GM21576 (cell line): ENCODE measurements at regions not wholly inside any gene's neighbourhood (a gene's known extent, or its start where the extent isn't known, plus 50 kb on each side); places are given as distances from the start of the nearest gene placed in this dataset.
"Not testable (repeated sequence)": the region's sequence is repeated elsewhere in the genome, so short reads cannot be mapped to it uniquely, and the experiment has no call there.

Experiments used
- ATAC-seq: cut with Tn5 transposase; IDR thresholded peaks from one replicate; pipeline ENCODE4 v1.9.1; 2021; ENCODE audit warnings: mild to moderate bottlenecking, moderate library complexity; ENCODE audit not compliant: unreplicated experiment

GRCh38 chr7:149635561-149636329 lies 137.6 kb downstream of the ZNF467 start:
- ATAC-seq = no peak

DNA sequence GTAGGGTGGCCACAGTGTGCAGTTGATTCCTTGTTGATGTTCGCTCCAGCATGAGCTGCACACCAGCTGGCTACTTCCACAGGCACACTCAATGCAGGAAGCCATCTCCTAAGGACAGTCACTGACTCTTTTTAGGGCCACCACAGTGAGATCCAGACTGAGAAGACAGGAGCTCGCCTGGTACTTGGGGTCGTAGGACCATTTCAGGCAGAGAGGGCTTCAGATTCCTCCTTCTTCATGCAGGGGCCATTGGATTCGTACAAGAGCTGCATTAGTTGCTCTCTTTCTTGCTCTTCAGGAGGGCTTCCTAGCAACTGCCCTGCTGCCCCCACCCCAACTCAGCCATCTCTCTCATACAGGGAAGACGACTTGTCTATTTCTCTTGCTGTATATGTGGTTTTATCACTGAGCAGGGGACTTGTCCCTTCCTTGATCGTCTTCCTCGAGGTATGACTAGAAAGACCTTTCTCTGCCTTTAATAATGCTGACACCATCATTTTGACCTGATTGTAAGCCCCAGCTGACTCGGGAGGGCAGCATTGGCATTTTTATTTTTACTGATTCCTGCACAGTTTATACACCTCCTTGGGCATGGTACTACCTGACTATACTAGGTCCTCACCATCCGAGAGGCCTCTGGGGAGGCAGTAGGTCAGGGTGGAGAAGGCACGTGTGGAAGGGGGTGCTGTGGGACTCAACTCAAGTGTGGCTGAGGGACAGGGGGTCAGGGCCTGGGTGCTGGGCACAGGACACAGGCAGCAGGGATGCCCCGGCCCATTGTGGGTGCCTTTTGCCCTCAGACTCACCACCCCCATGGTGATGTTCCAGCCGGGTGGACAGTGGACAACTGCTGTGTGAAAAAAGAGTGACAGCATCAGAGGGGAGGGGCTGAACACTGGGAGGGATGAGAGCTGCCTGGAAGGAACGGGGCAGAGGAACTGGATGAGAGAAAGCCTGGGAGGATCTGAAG lies 136.7 kb upstream of the ZNF746 start:
- ATAC-seq = no peak

GRCh38 chr7:149628361-149629149 lies 130.9 kb upstream of the ZNF746 start:
- not testable (repeated sequence) for ATAC-seq

GRCh38 chr7:149627911-149628310 lies 130.3 kb upstream of the ZNF746 start:
- ATAC-seq = no peak

GRCh38 chr7:149626972-149627371 lies 129.4 kb upstream of the ZNF746 start:
- no peak for ATAC-seq

- ATAC-seq = no peak
Observed at GRCh38 chr7:149625947-149626392, 128.4 kb upstream of the ZNF746 start.

DNA sequence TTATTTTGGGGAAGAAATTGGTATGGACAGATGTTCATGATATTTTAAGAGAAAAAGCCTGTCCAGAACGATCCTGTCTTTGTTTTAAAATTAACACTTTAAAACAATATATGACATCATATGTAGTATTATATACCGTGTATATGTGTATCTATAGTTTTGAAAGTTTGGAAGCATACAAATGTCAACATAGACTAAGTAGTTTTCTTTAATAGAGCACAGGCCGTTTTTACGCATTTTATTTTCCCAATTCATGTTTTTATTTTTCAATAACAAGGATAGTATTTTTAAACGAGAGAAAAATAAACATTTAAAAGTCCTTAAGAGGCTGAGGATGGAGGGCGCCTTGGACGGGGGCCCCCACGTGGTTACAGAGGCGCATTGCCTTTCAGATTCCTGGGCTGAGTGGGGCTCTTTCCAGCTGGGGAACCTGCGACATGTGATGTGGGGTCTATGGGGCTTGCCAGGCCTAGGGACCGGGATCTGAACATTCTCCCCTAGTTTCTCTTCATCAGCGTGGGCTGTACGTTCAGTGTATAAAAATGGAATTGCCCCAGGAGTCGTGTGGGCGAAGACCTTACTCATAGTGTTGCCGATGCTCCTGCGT lies 127.8 kb upstream of the ZNF746 start:
- no peak for ATAC-seq

GRCh38 chr7:149624419-149625339 lies 127.1 kb upstream of the ZNF746 start:
- ATAC-seq = peak; percentile 90

GRCh38 chr7:149624006-149624405 lies 126.4 kb upstream of the ZNF746 start:
- peak; percentile 4 for ATAC-seq

- not testable (repeated sequence) for ATAC-seq
Observed at GRCh38 chr7:149623262-149623997, 125.8 kb upstream of the ZNF746 start.

GRCh38 chr7:149622444-149623210 lies 125.0 kb upstream of the ZNF746 start:
- no peak for ATAC-seq

DNA sequence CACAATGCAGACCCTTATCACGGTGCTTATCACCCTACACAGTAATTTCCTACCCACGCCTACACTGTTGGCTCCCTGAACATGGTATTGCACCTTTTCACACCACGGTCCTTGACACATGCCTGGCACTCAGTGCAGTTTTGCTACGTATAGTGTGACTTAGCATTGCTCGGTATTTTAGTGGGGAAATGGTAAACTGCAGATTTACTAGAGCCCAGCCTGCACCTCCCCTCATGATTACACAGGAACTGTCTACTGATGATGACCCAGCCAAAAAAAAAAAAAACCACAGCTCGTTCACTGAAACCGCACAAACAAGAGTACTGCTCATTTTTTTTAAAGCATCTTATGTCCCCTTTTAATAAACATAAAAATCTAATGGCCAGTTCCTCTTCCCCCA lies 124.2 kb upstream of the ZNF746 start:
- no peak for ATAC-seq

DNA sequence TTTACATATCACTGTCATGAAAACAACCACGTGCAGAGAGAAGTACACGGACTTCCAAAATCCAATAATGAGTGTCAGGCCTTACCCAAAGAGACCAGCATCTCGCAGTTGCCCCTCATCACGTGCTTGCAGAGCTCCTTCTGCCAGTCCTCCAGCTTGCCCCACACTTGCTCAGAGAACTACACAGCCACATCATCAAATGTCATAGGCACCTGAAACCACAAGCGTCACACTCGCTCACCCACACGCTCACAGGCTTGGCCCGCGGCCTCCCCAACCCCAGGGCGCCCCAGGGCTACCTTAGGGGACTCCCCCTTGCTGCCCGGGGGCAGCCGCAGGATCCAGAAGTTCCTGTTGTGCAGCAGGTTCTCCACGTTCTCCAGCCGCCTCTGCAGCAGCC lies 123.4 kb upstream of the ZNF746 start:
- peak; percentile 41 for ATAC-seq

DNA sequence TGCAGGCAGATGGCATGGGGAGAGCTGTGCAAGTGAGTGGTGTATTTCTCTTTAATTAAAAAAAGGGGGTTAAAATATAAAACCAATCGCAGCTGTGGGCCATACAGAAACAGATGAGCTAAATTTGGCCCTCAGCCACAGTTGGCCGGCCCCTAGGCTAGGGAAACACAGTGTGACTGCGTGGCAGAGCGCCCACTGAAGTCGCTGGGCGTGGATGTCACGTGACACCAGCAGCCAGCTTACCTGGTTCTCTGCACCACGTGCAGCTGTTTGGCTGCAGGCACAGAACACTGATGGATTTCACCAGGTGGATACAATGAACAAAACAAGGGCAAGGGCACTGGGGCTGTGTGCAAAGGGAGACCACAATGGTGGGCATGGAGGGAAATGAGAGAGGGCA lies 119.3 kb upstream of the ZNF746 start:
- no peak for ATAC-seq

DNA sequence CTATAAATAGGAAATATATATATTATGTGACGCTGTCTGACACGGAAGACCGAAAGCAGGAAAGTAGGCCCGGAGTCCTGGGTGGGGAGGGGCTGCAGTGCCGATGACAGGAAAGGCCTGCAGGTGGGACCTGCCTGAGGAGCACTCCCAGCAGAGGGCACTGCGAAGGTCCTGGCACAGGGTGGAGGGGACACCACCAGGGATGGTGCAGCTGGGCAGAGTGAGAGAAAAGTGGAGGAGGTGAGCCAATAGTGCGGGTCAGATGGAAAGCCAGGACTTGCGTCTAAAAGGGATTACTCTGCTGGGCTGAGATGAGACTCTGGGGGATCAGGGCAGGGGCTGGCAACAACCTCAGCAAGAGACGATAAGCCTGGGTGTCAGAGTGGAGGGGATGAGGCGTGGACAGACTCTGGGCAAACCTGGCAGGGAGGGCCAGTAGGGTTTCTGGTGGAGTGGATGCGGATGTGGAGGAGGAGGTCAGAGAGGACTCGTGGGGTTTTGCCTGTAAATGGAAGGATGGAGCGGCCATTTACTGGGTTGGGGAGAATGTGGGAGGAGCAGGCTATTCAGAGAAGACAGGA lies 118.2 kb upstream of the ZNF746 start:
- ATAC-seq = no peak

DNA sequence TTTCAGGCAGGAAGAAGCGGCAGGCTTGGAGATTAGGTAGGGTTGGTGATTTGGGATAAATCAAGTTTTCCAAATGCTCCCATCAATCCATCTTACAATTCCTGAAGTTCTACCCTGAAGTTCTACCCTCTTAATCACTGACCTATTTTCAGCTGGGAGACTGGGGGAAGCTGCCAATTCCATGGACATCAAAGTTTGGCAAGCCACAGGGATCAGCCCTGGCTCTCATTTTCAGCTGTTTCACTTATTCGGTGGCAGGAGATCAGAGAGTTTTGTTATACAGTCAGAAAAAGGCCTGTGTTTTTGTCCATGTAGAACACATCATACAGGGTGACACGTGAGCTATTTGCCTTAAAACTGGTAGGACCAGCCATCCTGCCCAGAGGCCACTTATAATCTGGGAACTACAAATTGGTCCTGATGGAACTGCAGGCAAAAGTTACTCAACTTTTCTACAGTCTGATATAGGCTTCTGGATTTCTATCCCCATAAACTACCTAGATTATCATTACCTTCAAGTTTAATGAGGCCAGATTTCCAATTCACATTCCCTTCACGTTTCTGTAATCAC lies 112.9 kb upstream of the ZNF746 start:
- ATAC-seq = no peak

- no peak for ATAC-seq
Observed at GRCh38 chr7:149608168-149608567, 110.6 kb upstream of the ZNF746 start.
